NT2/D1 (cell line): ENCODE measurements at regions not wholly inside any gene's neighbourhood (a gene's known extent, or its start where the extent isn't known, plus 50 kb on each side); places are given as distances from the start of the nearest gene placed in this dataset.

ENCODE experiments used
- SUZ12 ChIP-seq: IDR thresholded peaks from 2 replicates; pipeline ENCODE4 v1.6.1; 2011; ENCODE audit not compliant: insufficient read length, insufficient read depth; ENCODE audit errors: extremely low read depth
- YY1 ChIP-seq: IDR thresholded peaks from 2 replicates; pipeline ENCODE4 v1.6.1; 2011; ENCODE audit not compliant: insufficient read length, insufficient read depth
- ZNF274 ChIP-seq: IDR thresholded peaks from 2 replicates; pipeline ENCODE4 v1.6.1; 2011; ENCODE audit warnings: mild to moderate bottlenecking, low read depth, low read length

GRCh38 chr3:6108957-6109356 is 752.0 kb upstream of the GRM7 start:
- TF ChIP-seq SUZ12 (no peak), ZNF274 (no peak), YY1 (no peak)
